ENCODE measurements at regions not wholly inside any gene's neighbourhood (a gene's known extent, or its start where the extent isn't known, plus 50 kb on each side); places are given as distances from the start of the nearest gene placed in this dataset.

- TF ChIP-seq CTCF (IDR thresholded peaks at IDR 0.05) = no peak
- TF ChIP-seq POLR2A (IDR thresholded peaks at IDR 0.05) = no peak
Observed at GRCh38 chr5:60370508-60370907, 329.5 kb downstream of the DEPDC1B start.
